Vagina (tissue), 2 donors: ENCODE measurements at regions not wholly inside any gene's neighbourhood (a gene's known extent, or its start where the extent isn't known, plus 50 kb on each side); places are given as distances from the start of the nearest gene placed in this dataset.
"Not testable (repeated sequence)": the region's sequence is repeated elsewhere in the genome, so short reads cannot be mapped to it uniquely, and the experiment has no call there.

ENCODE experiments used
- POLR2A ChIP-seq, 2 donors: fragments of 450-650 bp; IDR thresholded peaks; one replicate each; pipeline ENCODE4 v1.6.1; 2017; ENCODE audit warnings: antibody characterized with exemption in 2 of 2, mild to moderate bottlenecking in 2 of 2, moderate library complexity in 2 of 2
- POLR2AphosphoS5 ChIP-seq, 2 donors: sonication (generic); formaldehyde crosslinking; IDR thresholded peaks; one replicate each; pipeline ENCODE4 v1.9.0; 2017; ENCODE audit warnings: antibody characterized with exemption in 2 of 2, mild to moderate bottlenecking in 2 of 2, low read depth in 1 of 2; ENCODE audit not compliant: insufficient read depth in 1 of 2
- TF ChIP-seq, protein P1 (sequence below), 3 experiments: fragments of 450-650 bp in 2 of 3; fragments of 200-600 bp in 1 of 3; sonication (generic) in 1 of 3; IDR thresholded peaks; one replicate each; pipeline ENCODE4 v1.5.1; 2017 to 2019; ENCODE audit warnings: antibody characterized with exemption in 3 of 3, mild to moderate bottlenecking in 2 of 3, moderate library complexity in 2 of 3

DNA sequence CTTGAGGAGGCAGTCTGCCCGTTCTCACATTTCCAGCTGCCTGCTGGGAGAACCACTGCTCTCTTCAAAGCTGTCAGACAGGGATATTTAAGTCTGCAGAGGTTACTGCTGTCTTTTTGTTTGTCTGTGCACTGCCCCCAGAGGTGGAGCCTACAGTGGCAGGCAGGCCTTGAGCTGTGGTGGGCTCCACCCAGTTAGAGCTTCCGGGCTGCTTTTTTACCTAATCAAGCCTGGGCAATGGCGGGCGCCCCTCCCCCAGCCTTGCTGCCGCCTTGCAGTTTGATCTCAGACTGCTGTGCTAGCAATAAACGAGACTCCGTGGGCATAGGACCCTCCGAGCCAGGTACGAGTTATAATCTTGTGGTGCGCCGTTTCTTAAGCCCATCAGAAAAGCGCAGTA is 414.6 kb upstream of the GRIN3A start:
- TF ChIP-seq, protein P1, sequence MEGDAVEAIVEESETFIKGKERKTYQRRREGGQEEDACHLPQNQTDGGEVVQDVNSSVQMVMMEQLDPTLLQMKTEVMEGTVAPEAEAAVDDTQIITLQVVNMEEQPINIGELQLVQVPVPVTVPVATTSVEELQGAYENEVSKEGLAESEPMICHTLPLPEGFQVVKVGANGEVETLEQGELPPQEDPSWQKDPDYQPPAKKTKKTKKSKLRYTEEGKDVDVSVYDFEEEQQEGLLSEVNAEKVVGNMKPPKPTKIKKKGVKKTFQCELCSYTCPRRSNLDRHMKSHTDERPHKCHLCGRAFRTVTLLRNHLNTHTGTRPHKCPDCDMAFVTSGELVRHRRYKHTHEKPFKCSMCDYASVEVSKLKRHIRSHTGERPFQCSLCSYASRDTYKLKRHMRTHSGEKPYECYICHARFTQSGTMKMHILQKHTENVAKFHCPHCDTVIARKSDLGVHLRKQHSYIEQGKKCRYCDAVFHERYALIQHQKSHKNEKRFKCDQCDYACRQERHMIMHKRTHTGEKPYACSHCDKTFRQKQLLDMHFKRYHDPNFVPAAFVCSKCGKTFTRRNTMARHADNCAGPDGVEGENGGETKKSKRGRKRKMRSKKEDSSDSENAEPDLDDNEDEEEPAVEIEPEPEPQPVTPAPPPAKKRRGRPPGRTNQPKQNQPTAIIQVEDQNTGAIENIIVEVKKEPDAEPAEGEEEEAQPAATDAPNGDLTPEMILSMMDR (IDR thresholded peaks at IDR 0.05), result not testable (repeated sequence)
- not testable (repeated sequence) for TF ChIP-seq POLR2A (IDR thresholded peaks at IDR 0.05); POLR2AphosphoS5 (IDR thresholded peaks at IDR 0.05; ENCODE audit: insufficient read depth in 1 of 2, low read depth in 1 of 2)
